ENCODE measurements at regions not wholly inside any gene's neighbourhood (a gene's known extent, or its start where the extent isn't known, plus 50 kb on each side); places are given as distances from the start of the nearest gene placed in this dataset.

DNA sequence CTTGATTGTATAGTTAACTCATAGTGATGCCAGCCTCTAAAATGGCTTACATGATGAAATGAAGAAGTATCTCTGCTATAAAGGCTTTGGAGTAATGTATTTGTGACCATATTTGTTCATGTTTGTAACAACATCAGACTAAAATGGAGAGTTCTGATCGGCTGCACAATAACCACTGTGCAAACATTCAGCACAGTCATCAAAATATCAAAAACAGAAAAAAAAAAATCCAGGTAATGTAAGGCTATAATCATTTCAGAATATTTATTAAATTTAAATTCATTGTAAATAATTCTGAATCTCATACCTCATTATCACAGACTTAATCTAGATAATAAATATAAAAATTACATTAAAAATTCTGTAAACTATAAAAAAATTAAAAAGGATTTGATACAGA is 1161.8 kb downstream of the MRPL39 start:
- Histone ChIP-seq H3K79me2 (ENCODE audit: control insufficient read depth in 1 of 2, insufficient read depth in 2 of 2, low read length in 2 of 2) (no peaks in the 10 kb centered on the region), H3K4me3 (ENCODE audit: extremely low read depth in 1 of 4, insufficient read depth in 2 of 4, low read depth in 3 of 4, low read length in 4 of 4) (no peak overlapping the region), H4K91ac (replicated peaks; ENCODE audit: insufficient read length, low read length) (no peak overlapping the region), H4K8ac (ENCODE audit: extremely low read depth, insufficient read depth, low read length) (no peak overlapping the region), H4K20me1 (replicated peaks in 1 of 2; ENCODE audit: control insufficient read depth in 1 of 2, insufficient read depth in 2 of 2, low read length in 2 of 2) (no peaks in the 10 kb centered on the region), H2BK15ac (ENCODE audit: low read length) (no peak overlapping the region), H3K36me3 (ENCODE audit: control insufficient read depth in 2 of 4, insufficient read depth in 4 of 4, low read length in 3 of 4) (no peaks in the 10 kb centered on the region), H4K5ac (ENCODE audit: insufficient read length, low read depth, low read length) (no peak overlapping the region), H3K18ac (ENCODE audit: extremely low read depth, low read length) (no peak overlapping the region), H3K4me1 (replicated peaks in 1 of 4; ENCODE audit: control insufficient read depth in 3 of 4, insufficient read depth in 4 of 4, low read length in 3 of 4) (no peaks in the 10 kb centered on the region), H2BK12ac (ENCODE audit: low read depth, low read length) (no peak overlapping the region), H3K79me1 (ENCODE audit: low read depth, low read length) (no peaks in the 10 kb centered on the region), H2BK20ac (ENCODE audit: low read length) (no peak overlapping the region), H2BK5ac (ENCODE audit: low read depth, low read length) (no peak overlapping the region), H3K9me3 (ENCODE audit: insufficient read depth in 2 of 2, low read depth in 1 of 2, low read length in 1 of 2) (peaks cover 7 to 43% of the 10 kb centered on the region in 2 experiments; a peak in 3 of 4 replicates), H2BK120ac (replicated peaks; ENCODE audit: low read depth, low read length) (no peak overlapping the region), H3K4me2 (ENCODE audit: insufficient read depth in 1 of 2, low read depth in 2 of 2, low read length in 2 of 2) (no peak overlapping the region), H3K27ac (ENCODE audit: low read depth, low read length) (no peak overlapping the region), H3K9ac (replicated peaks in 1 of 4; ENCODE audit: extremely low read depth in 1 of 4, low read depth in 3 of 4, low read length in 3 of 4) (no peak overlapping the region), H3K23ac (ENCODE audit: insufficient read length) (no peak overlapping the region), H3K27me3 (replicated peaks in 1 of 4; ENCODE audit: control insufficient read depth in 3 of 4, extremely low read depth in 1 of 4, insufficient read depth in 3 of 4, low read length in 3 of 4) (no peaks in the 10 kb centered on the region), H2AK5ac (ENCODE audit: low read depth, low read length) (no peak overlapping the region), H3K56ac (replicated peaks; ENCODE audit: insufficient read length, low read depth, low read length) (no peak overlapping the region), H3K14ac (ENCODE audit: insufficient read length) (no peak overlapping the region), H3K4ac (replicated peaks; ENCODE audit: insufficient read length, low read depth, low read length) (no peak overlapping the region), H3K23me2 (ENCODE audit: low read depth, low read length) (no peaks in the 10 kb centered on the region), H2AFZ (ENCODE audit: low read length) (no peak overlapping the region)
- ChIA-PET POLR2A (ENCODE audit: partially characterized antibody) (no interaction called here), CTCF (ENCODE audit: partially characterized antibody) (no interaction called here)
- FAIRE-seq (no peak), DNase-seq (ENCODE audit: low read depth in 1 of 2, low spot score in 2 of 2) (no peak)
- WGBS, 2 experiments (ENCODE audit: extremely low coverage in 1 of 2, insufficient coverage in 1 of 2, insufficient read length in 1 of 2, insufficient replicate concordance in 2 of 2, low coverage in 1 of 2, low lambda C conversion rate in 2 of 2, missing lambda C conversion rate in 1 of 2) = 83% methylated on average over 1 of the region's 1 CpG; no CpG with 5 or more reads in 1 of the 2 experiments
- TF ChIP-seq SRF (IDR thresholded peaks at IDR 0.05; ENCODE audit: low read depth, low read length) (no peak), SIX5 (IDR thresholded peaks at IDR 0.05; ENCODE audit: low read depth, low read length) (no peak), ASH2L (IDR thresholded peaks at IDR 0.05; ENCODE audit: low read length) (no peak), POU5F1 (IDR thresholded peaks at IDR 0.05; ENCODE audit: low read depth, low read length) (no peak), GTF2F1 (IDR thresholded peaks at IDR 0.05; ENCODE audit: borderline replicate concordance, low read depth, low read length) (no peak), TAF1 (IDR thresholded peaks at IDR 0.05; ENCODE audit: low read depth, low read length) (no peak), CBX5 (IDR thresholded peaks at IDR 0.05; ENCODE audit: low read depth, low read length) (no peak), SIRT6 (IDR thresholded peaks at IDR 0.05; ENCODE audit: low read length) (no peak), KDM5A (IDR thresholded peaks at IDR 0.05; ENCODE audit: low read length) (no peak), RAD21 (IDR thresholded peaks at IDR 0.05 in 1 of 2, conservative IDR thresholded peaks at IDR 0.05 in 1 of 2; ENCODE audit: low read depth in 2 of 2, low read length in 2 of 2) (no peak)
